NT2/D1 (cell line): ENCODE measurements at regions not wholly inside any gene's neighbourhood (a gene's known extent, or its start where the extent isn't known, plus 50 kb on each side); places are given as distances from the start of the nearest gene placed in this dataset.

ENCODE experiments used
- SUZ12 ChIP-seq: IDR thresholded peaks from 2 replicates; pipeline ENCODE4 v1.6.1; 2011; ENCODE audit not compliant: insufficient read length, insufficient read depth; ENCODE audit errors: extremely low read depth
- YY1 ChIP-seq: IDR thresholded peaks from 2 replicates; pipeline ENCODE4 v1.6.1; 2011; ENCODE audit not compliant: insufficient read length, insufficient read depth
- ZNF274 ChIP-seq: IDR thresholded peaks from 2 replicates; pipeline ENCODE4 v1.6.1; 2011; ENCODE audit warnings: mild to moderate bottlenecking, low read depth, low read length

GRCh38 chr14:89571491-89571890, 154.5 kb upstream of the FOXN3 start:
- TF ChIP-seq SUZ12 (no peak), ZNF274 (no peak), YY1 (no peak)
